Stomach (tissue), 8 donors: ENCODE measurements at regions not wholly inside any gene's neighbourhood (a gene's known extent, or its start where the extent isn't known, plus 50 kb on each side); places are given as distances from the start of the nearest gene placed in this dataset.

Source experiments
- DNase-seq, 2 donors: peaks; one replicate each; pipeline versions ENCODE4 v3.0.0 to v3.0.0-alpha.2; 2013 to 2019
- H3K27ac ChIP-seq, 5 donors: fragments of 200-600 bp in 4 of 5; sonication (generic) in 4 of 5; one replicate each; pipeline ENCODE4 v1.5.1; 2013 to 2019; ENCODE audit warnings: mild to moderate bottlenecking in 1 of 5, moderate library complexity in 1 of 5
- H3K27me3 ChIP-seq, 3 donors: fragments of 200-600 bp; sonication (generic); one replicate each; pipeline ENCODE4 v1.5.1; 2017 to 2019; ENCODE audit warnings: mixed run types in 1 of 3
- H3K36me3 ChIP-seq, 4 donors: fragments of 200-600 bp; sonication (generic); 1 replicate in 3 of 4; 2 replicates in 1 of 4; pipeline ENCODE4 v1.5.1; 2016 to 2019
- H3K4me1 ChIP-seq, 4 donors: fragments of 200-600 bp; sonication (generic); one replicate each; pipeline ENCODE4 v1.5.1; 2016 to 2019
- H3K4me3 ChIP-seq, 4 donors: fragments of 200-600 bp; sonication (generic) in 3 of 4; one replicate each; pipeline ENCODE4 v1.5.1; 2016 to 2019; ENCODE audit warnings: mild to moderate bottlenecking in 1 of 4
- H3K9me3 ChIP-seq, 4 donors: fragments of 200-600 bp; sonication (generic); one replicate each; pipeline ENCODE4 v1.5.1; 2016 to 2019
- CTCF ChIP-seq, 7 experiments: fragments of 450-650 bp in 4 of 7; fragments of 200-600 bp in 3 of 7; sonication (generic) in 3 of 7; IDR thresholded peaks; one replicate each; pipeline ENCODE4 v1.5.1; 2016 to 2019; ENCODE audit warnings: antibody characterized with exemption in 7 of 7, control low read depth in 2 of 7, mild to moderate bottlenecking in 1 of 7
- EP300 ChIP-seq: sonication (generic); formaldehyde crosslinking; IDR thresholded peaks from one replicate; pipeline ENCODE4 v1.6.1; 2017; ENCODE audit warnings: antibody characterized with exemption
- POLR2A ChIP-seq, 4 donors: fragments of 450-650 bp; IDR thresholded peaks; one replicate each; pipeline ENCODE4 v1.6.1; 2016; ENCODE audit warnings: antibody characterized with exemption in 4 of 4, control low read depth in 2 of 4, mild to moderate bottlenecking in 1 of 4, moderate library complexity in 1 of 4
- POLR2AphosphoS5 ChIP-seq, 3 donors: sonication (generic); formaldehyde crosslinking; IDR thresholded peaks; one replicate each; pipeline ENCODE4 v1.6.1; 2016; ENCODE audit warnings: antibody characterized with exemption in 3 of 3
- WGBS, 5 donors: extraction: QIAGEN DNeasy Blood & Tissue Kit in 3 of 5; methylation state at CpG; one replicate each; pipeline versions ENCODE4 v1.1.5 to v1.1.7; 2013 to 2018; 5-methylcytosine and 5-hydroxymethylcytosine counted together
- intact Hi-C: fragments of 100-400 bp; cut with DNase I; formaldehyde crosslinking; loops from one replicate; pipeline ENCODE4 v1.15.1; 2023; ENCODE audit warnings: low total_unique reads
- donor health status: healthy with polysubstance abuse.
- donor health status: Bipolar disorder and iron deficiency.
- donor health status: healthy.

DNA sequence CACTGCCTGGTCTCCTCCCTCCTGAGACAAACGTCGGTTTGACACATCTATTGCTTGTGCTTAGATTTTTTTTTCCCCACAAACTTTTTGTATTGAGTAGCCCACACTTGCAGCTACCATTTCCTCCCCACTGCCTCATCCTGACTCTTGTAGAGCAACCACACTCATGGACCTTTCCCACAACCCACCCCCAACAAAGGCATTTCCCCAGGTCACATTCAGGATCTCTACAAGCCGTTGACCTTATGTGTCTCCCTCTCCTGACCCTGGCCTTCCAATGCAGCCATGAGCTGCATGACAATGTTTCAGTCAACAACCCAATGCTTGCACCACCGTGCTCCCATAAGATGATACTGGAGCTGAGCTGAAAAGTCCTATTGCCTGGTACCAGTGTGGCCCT lies 91.9 kb upstream of the MKI67 start:
- Histone ChIP-seq H3K36me3 (no peaks in the 10 kb centered on the region), H3K4me3 (no peak overlapping the region), H3K9me3 (no peaks in the 10 kb centered on the region), H3K4me1 (no peaks in the 10 kb centered on the region), H3K27me3 (peaks cover 0 to 15% (median 0%) of the 10 kb centered on the region in 3 donors), H3K27ac (no peak overlapping the region)
- WGBS, 5 donors: 63 to 84% (median 68%) methylated on average over 4 of the region's 4 CpGs
- intact Hi-C loops: no loop called here
- no peak for DNase-seq
- TF ChIP-seq POLR2A (IDR thresholded peaks at IDR 0.05): no peak
- TF ChIP-seq POLR2AphosphoS5 (IDR thresholded peaks at IDR 0.05): no peak
- TF ChIP-seq CTCF (IDR thresholded peaks at IDR 0.05): no peak
- no peak for TF ChIP-seq EP300

GRCh38 chr10:128219295-128219694 lies 93.1 kb upstream of the MKI67 start:
- Histone ChIP-seq H3K4me1 (no peaks in the 10 kb centered on the region), H3K4me3 (no peak overlapping the region), H3K27me3 (peaks cover 0 to 15% (median 0%) of the 10 kb centered on the region in 3 donors), H3K27ac (no peak overlapping the region), H3K9me3 (no peaks in the 10 kb centered on the region), H3K36me3 (no peaks in the 10 kb centered on the region)
- DNase-seq: no peak
- TF ChIP-seq POLR2A (IDR thresholded peaks at IDR 0.05): no peak
- no peak for TF ChIP-seq EP300
- TF ChIP-seq POLR2AphosphoS5 (IDR thresholded peaks at IDR 0.05): no peak
- no peak for TF ChIP-seq CTCF (IDR thresholded peaks at IDR 0.05)
- 77 to 93% (median 91%) methylated on average over 1 of the region's 1 CpG for WGBS, 5 donors
- intact Hi-C loops: no loop called here

- H3K4me3 ChIP-seq: no peak overlapping the region
- peak in 1 of 2 donors; percentile 61 for DNase-seq
- H3K9me3 ChIP-seq: no peaks in the 10 kb centered on the region
- H3K4me1 ChIP-seq: no peaks in the 10 kb centered on the region
- H3K27ac ChIP-seq: no peak overlapping the region
- intact Hi-C loops: no loop called here
- H3K27me3 ChIP-seq: peaks cover 0 to 15% (median 0%) of the 10 kb centered on the region in 3 donors
- 51 to 69% (median 59%) methylated on average over 5 of the region's 5 CpGs for WGBS, 5 donors
- no peak for TF ChIP-seq POLR2AphosphoS5 (IDR thresholded peaks at IDR 0.05)
- no peak for TF ChIP-seq EP300
- TF ChIP-seq POLR2A (IDR thresholded peaks at IDR 0.05): no peak
- no peak for TF ChIP-seq CTCF (IDR thresholded peaks at IDR 0.05)
- H3K36me3 ChIP-seq: no peaks in the 10 kb centered on the region
These were observed 93.8 kb upstream of the MKI67 start for GRCh38 chr10:128220021-128220420.

DNA sequence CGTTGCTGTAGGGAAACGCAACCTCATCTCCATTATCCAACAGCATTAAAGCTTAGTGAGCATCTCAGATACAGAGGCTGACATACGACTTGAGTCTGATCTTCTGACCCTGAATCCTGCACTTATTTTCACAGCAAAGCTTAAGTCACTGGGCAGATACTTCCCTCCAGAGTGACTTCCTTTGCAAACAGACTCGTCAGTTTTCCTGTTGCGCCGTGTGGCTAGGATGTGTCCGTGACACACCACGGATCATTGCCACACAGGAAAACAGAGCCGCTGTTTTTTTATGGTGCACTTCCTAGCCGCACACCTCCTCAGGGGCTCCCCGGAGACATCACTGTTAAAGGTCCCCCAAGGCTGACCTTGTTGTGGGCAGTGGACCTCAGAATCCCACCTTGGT lies 94.9 kb upstream of the MKI67 start:
- peaks cover 0 to 11% (median 0%) of the 10 kb centered on the region in 3 donors for H3K27me3 ChIP-seq
- TF ChIP-seq EP300: no peak
- no peak for TF ChIP-seq POLR2A (IDR thresholded peaks at IDR 0.05)
- TF ChIP-seq POLR2AphosphoS5 (IDR thresholded peaks at IDR 0.05): no peak
- no peak for TF ChIP-seq CTCF (IDR thresholded peaks at IDR 0.05)

More for the DNA sequence above, 94.9 kb upstream of the MKI67 start:
- Histone ChIP-seq H3K4me1 (no peaks in the 10 kb centered on the region), H3K27ac (no peak overlapping the region), H3K9me3 (no peaks in the 10 kb centered on the region), H3K36me3 (no peaks in the 10 kb centered on the region), H3K4me3 (no peak overlapping the region)
- WGBS, 5 donors: 54 to 71% (median 65%) methylated on average over 11 of the region's 11 CpGs
- intact Hi-C loops: no loop called here
- no peak for DNase-seq
